ENCODE measurements at regions not wholly inside any gene's neighbourhood (a gene's known extent, or its start where the extent isn't known, plus 50 kb on each side); places are given as distances from the start of the nearest gene placed in this dataset.

- no peak for DNase-seq (ENCODE audit: low read depth)
Observed at GRCh38 chr2:118321432-118322105, 233.3 kb downstream of the INSIG2 start.

GRCh38 chr2:118320658-118321057 is 232.4 kb downstream of the INSIG2 start:
- DNase-seq (ENCODE audit: low read depth), result no peak

- DNase-seq (ENCODE audit: low read depth), result no peak
Observed at GRCh38 chr2:118320196-118320595, 231.9 kb downstream of the INSIG2 start.

- DNase-seq (ENCODE audit: low read depth), result no peak
Observed at GRCh38 chr2:118319271-118319684, 231.0 kb downstream of the INSIG2 start.

GRCh38 chr2:118315606-118316005 is 227.3 kb downstream of the INSIG2 start:
- DNase-seq (ENCODE audit: low read depth), result no peak

- DNase-seq (ENCODE audit: low read depth), result no peak
Observed at GRCh38 chr2:118312969-118313756, 224.9 kb downstream of the INSIG2 start.

GRCh38 chr2:118310681-118311429 is 222.6 kb downstream of the INSIG2 start:
- DNase-seq (ENCODE audit: low read depth), result no peak

GRCh38 chr2:118309946-118310680 is 221.8 kb downstream of the INSIG2 start:
- peak; percentile 22 for DNase-seq (ENCODE audit: low read depth)

- no peak for DNase-seq (ENCODE audit: low read depth)
Observed at GRCh38 chr2:118309257-118309945, 221.1 kb downstream of the INSIG2 start.

GRCh38 chr2:118307864-118308263 is 219.6 kb downstream of the INSIG2 start:
- DNase-seq (ENCODE audit: low read depth), result no peak

GRCh38 chr2:118301248-118301647 is 213.0 kb downstream of the INSIG2 start:
- DNase-seq (ENCODE audit: low read depth), result no peak

- no peak for DNase-seq (ENCODE audit: low read depth)
Observed at GRCh38 chr2:118300832-118301231, 212.6 kb downstream of the INSIG2 start.

GRCh38 chr2:118296663-118297062 is 208.4 kb downstream of the INSIG2 start:
- no peak for DNase-seq (ENCODE audit: low read depth)

GRCh38 chr2:118295592-118296390 is 207.5 kb downstream of the INSIG2 start:
- DNase-seq (ENCODE audit: low read depth), result no peak

GRCh38 chr2:118294063-118294462 is 205.8 kb downstream of the INSIG2 start:
- DNase-seq (ENCODE audit: low read depth), result no peak

- DNase-seq (ENCODE audit: low read depth), result peak; percentile 43
Observed at GRCh38 chr2:118292991-118293390, 204.7 kb downstream of the INSIG2 start.

- DNase-seq (ENCODE audit: low read depth), result no peak
Observed at GRCh38 chr2:118291251-118291880, 203.1 kb downstream of the INSIG2 start.

- DNase-seq (ENCODE audit: low read depth), result no peak
Observed at GRCh38 chr2:118290411-118291250, 202.4 kb downstream of the INSIG2 start.

- no peak for DNase-seq (ENCODE audit: low read depth)
Observed at GRCh38 chr2:118279005-118279404, 190.7 kb downstream of the INSIG2 start.

Data from fibroblast of the conjunctiva (primary cell).